Stomach (tissue), 8 donors: ENCODE measurements at regions not wholly inside any gene's neighbourhood (a gene's known extent, or its start where the extent isn't known, plus 50 kb on each side); places are given as distances from the start of the nearest gene placed in this dataset.

Source experiments
- DNase-seq, 2 donors: peaks; one replicate each; pipeline versions ENCODE4 v3.0.0 to v3.0.0-alpha.2; 2013 to 2019
- H3K27ac ChIP-seq, 5 donors: fragments of 200-600 bp in 4 of 5; sonication (generic) in 4 of 5; one replicate each; pipeline ENCODE4 v1.5.1; 2013 to 2019; ENCODE audit warnings: mild to moderate bottlenecking in 1 of 5, moderate library complexity in 1 of 5
- H3K27me3 ChIP-seq, 3 donors: fragments of 200-600 bp; sonication (generic); one replicate each; pipeline ENCODE4 v1.5.1; 2017 to 2019; ENCODE audit warnings: mixed run types in 1 of 3
- H3K36me3 ChIP-seq, 4 donors: fragments of 200-600 bp; sonication (generic); 1 replicate in 3 of 4; 2 replicates in 1 of 4; pipeline ENCODE4 v1.5.1; 2016 to 2019
- H3K4me1 ChIP-seq, 4 donors: fragments of 200-600 bp; sonication (generic); one replicate each; pipeline ENCODE4 v1.5.1; 2016 to 2019
- H3K4me3 ChIP-seq, 4 donors: fragments of 200-600 bp; sonication (generic) in 3 of 4; one replicate each; pipeline ENCODE4 v1.5.1; 2016 to 2019; ENCODE audit warnings: mild to moderate bottlenecking in 1 of 4
- H3K9me3 ChIP-seq, 4 donors: fragments of 200-600 bp; sonication (generic); one replicate each; pipeline ENCODE4 v1.5.1; 2016 to 2019
- CTCF ChIP-seq, 7 experiments: fragments of 450-650 bp in 4 of 7; fragments of 200-600 bp in 3 of 7; sonication (generic) in 3 of 7; IDR thresholded peaks; one replicate each; pipeline ENCODE4 v1.5.1; 2016 to 2019; ENCODE audit warnings: antibody characterized with exemption in 7 of 7, control low read depth in 2 of 7, mild to moderate bottlenecking in 1 of 7
- EP300 ChIP-seq: sonication (generic); formaldehyde crosslinking; IDR thresholded peaks from one replicate; pipeline ENCODE4 v1.6.1; 2017; ENCODE audit warnings: antibody characterized with exemption
- POLR2A ChIP-seq, 4 donors: fragments of 450-650 bp; IDR thresholded peaks; one replicate each; pipeline ENCODE4 v1.6.1; 2016; ENCODE audit warnings: antibody characterized with exemption in 4 of 4, control low read depth in 2 of 4, mild to moderate bottlenecking in 1 of 4, moderate library complexity in 1 of 4
- POLR2AphosphoS5 ChIP-seq, 3 donors: sonication (generic); formaldehyde crosslinking; IDR thresholded peaks; one replicate each; pipeline ENCODE4 v1.6.1; 2016; ENCODE audit warnings: antibody characterized with exemption in 3 of 3
- WGBS, 5 donors: extraction: QIAGEN DNeasy Blood & Tissue Kit in 3 of 5; methylation state at CpG; one replicate each; pipeline versions ENCODE4 v1.1.5 to v1.1.7; 2013 to 2018; 5-methylcytosine and 5-hydroxymethylcytosine counted together
- intact Hi-C: fragments of 100-400 bp; cut with DNase I; formaldehyde crosslinking; loops from one replicate; pipeline ENCODE4 v1.15.1; 2023; ENCODE audit warnings: low total_unique reads
- donor health status: healthy with polysubstance abuse.
- donor health status: Bipolar disorder and iron deficiency.
- donor health status: healthy.

- Histone ChIP-seq H3K9me3 (peaks cover 0 to 1% (median 0%) of the 10 kb centered on the region in 4 donors), H3K4me1 (no peaks in the 10 kb centered on the region), H3K4me3 (no peak overlapping the region), H3K36me3 (no peaks in the 10 kb centered on the region), H3K27me3 (no peaks in the 10 kb centered on the region), H3K27ac (no peak overlapping the region)
- no peak for TF ChIP-seq EP300
- TF ChIP-seq CTCF (IDR thresholded peaks at IDR 0.05) = no peak
- TF ChIP-seq POLR2AphosphoS5 (IDR thresholded peaks at IDR 0.05) = no peak
- no peak for TF ChIP-seq POLR2A (IDR thresholded peaks at IDR 0.05)
- DNase-seq = no peak
- intact Hi-C loops = no loop called here
- 77 to 97% (median 88%) methylated on average over 2 of the region's 2 CpGs for WGBS, 5 donors
Observed at GRCh38 chr11:95485115-95485900, 254.3 kb upstream of the SESN3 start.

- H3K4me1 ChIP-seq = no peaks in the 10 kb centered on the region
Observed at GRCh38 chr11:95483339-95483738, 252.3 kb upstream of the SESN3 start.

GRCh38 chr11:95478003-95478402 is 247.0 kb upstream of the SESN3 start:
- Histone ChIP-seq H3K4me1 (no peaks in the 10 kb centered on the region), H3K27me3 (no peaks in the 10 kb centered on the region), H3K36me3 (no peaks in the 10 kb centered on the region), H3K27ac (no peak overlapping the region), H3K9me3 (no peaks in the 10 kb centered on the region), H3K4me3 (no peak overlapping the region)
- no peak for TF ChIP-seq POLR2A (IDR thresholded peaks at IDR 0.05)
- TF ChIP-seq CTCF (IDR thresholded peaks at IDR 0.05) = no peak
- no peak for TF ChIP-seq POLR2AphosphoS5 (IDR thresholded peaks at IDR 0.05)
- TF ChIP-seq EP300 = no peak
- DNase-seq = no peak
- intact Hi-C loops = no loop called here

More at GRCh38 chr11:95483339-95483738, 252.3 kb upstream of the SESN3 start:
- Histone ChIP-seq H3K9me3 (no peaks in the 10 kb centered on the region), H3K4me3 (no peak overlapping the region), H3K27me3 (no peaks in the 10 kb centered on the region), H3K36me3 (no peaks in the 10 kb centered on the region), H3K27ac (no peak overlapping the region)
- intact Hi-C loops = no loop called here
- DNase-seq = no peak
- no peak for TF ChIP-seq POLR2AphosphoS5 (IDR thresholded peaks at IDR 0.05)
- no peak for TF ChIP-seq CTCF (IDR thresholded peaks at IDR 0.05)
- no peak for TF ChIP-seq EP300
- no peak for TF ChIP-seq POLR2A (IDR thresholded peaks at IDR 0.05)
- WGBS, 5 donors = 86 to 93% (median 90%) methylated on average over 4 of the region's 4 CpGs

- H3K36me3 ChIP-seq = no peaks in the 10 kb centered on the region
- peaks cover 0 to 4% (median 2%) of the 10 kb centered on the region in 4 donors for H3K4me1 ChIP-seq
- H3K27ac ChIP-seq = no peak overlapping the region
- no peak for DNase-seq
- intact Hi-C loops = no loop called here
- WGBS, 5 donors = 80 to 92% (median 88%) methylated on average over 2 of the region's 2 CpGs
- no peak overlapping the region for H3K4me3 ChIP-seq
- no peak for TF ChIP-seq POLR2A (IDR thresholded peaks at IDR 0.05)
- no peak for TF ChIP-seq CTCF (IDR thresholded peaks at IDR 0.05)
- no peak for TF ChIP-seq POLR2AphosphoS5 (IDR thresholded peaks at IDR 0.05)
- TF ChIP-seq EP300 = no peak
- H3K9me3 ChIP-seq = no peaks in the 10 kb centered on the region
- no peaks in the 10 kb centered on the region for H3K27me3 ChIP-seq
Observed at GRCh38 chr11:95469258-95469657, 238.3 kb upstream of the SESN3 start.
